H9 (cell line): ENCODE measurements at regions not wholly inside any gene's neighbourhood (a gene's known extent, or its start where the extent isn't known, plus 50 kb on each side); places are given as distances from the start of the nearest gene placed in this dataset.

Experiments used
- DNase-seq: peaks from one replicate; pipeline ENCODE4 v3.0.0-alpha.2; 2017
- H2AFZ ChIP-seq: one replicate; pipeline ENCODE4 v1.6.1; 2013; ENCODE audit warnings: mild to moderate bottlenecking, low read length, control low read depth, moderate library complexity
- H2AK5ac ChIP-seq: 2 replicates; pipeline ENCODE4 v1.6.1; 2013; ENCODE audit warnings: low read length, control low read depth, mixed read lengths; ENCODE audit not compliant: insufficient read length
- H2BK120ac ChIP-seq: one replicate; pipeline ENCODE4 v1.6.1; 2013; ENCODE audit warnings: low read depth, mild to moderate bottlenecking, low read length, control low read depth, inconsistent platforms; ENCODE audit not compliant: poor library complexity, severe bottlenecking
- H2BK12ac ChIP-seq: 2 replicates; pipeline ENCODE4 v1.6.1; 2013; ENCODE audit warnings: low read length, control low read depth, mixed read lengths, low read depth; ENCODE audit not compliant: insufficient read length
- H2BK15ac ChIP-seq: 2 replicates; pipeline ENCODE4 v1.6.1; 2013; ENCODE audit warnings: low read depth, low read length, control low read depth
- H2BK20ac ChIP-seq: one replicate; pipeline ENCODE4 v1.6.1; 2013; ENCODE audit warnings: low read depth, mild to moderate bottlenecking, low read length, control low read depth, inconsistent platforms; ENCODE audit not compliant: poor library complexity, severe bottlenecking
- H2BK5ac ChIP-seq: 2 replicates; pipeline ENCODE4 v1.6.1; 2013; ENCODE audit warnings: low read length, control low read depth, mixed read lengths; ENCODE audit not compliant: insufficient read length
- H3K14ac ChIP-seq: 2 replicates; pipeline ENCODE4 v1.6.1; 2013; ENCODE audit warnings: low read length, control low read depth; ENCODE audit not compliant: insufficient read depth
- H3K18ac ChIP-seq: 2 replicates; pipeline ENCODE4 v1.6.1; 2013; ENCODE audit warnings: low read depth, mild to moderate bottlenecking, mixed read lengths, low read length, control low read depth; ENCODE audit not compliant: insufficient read length
- H3K23ac ChIP-seq: 2 replicates; pipeline ENCODE4 v1.6.1; 2013; ENCODE audit warnings: low read length, control low read depth, mixed read lengths, low read depth; ENCODE audit not compliant: insufficient read length
- H3K23me2 ChIP-seq: 2 replicates; pipeline ENCODE4 v1.6.1; 2013; ENCODE audit warnings: low read depth, mild to moderate bottlenecking, mixed read lengths, low read length, control low read depth; ENCODE audit not compliant: insufficient read length, poor library complexity, severe bottlenecking
- H3K27ac ChIP-seq: 2 replicates; pipeline ENCODE4 v1.5.1; 2013; ENCODE audit warnings: low read length, control low read depth, mixed read lengths, low read depth; ENCODE audit not compliant: insufficient read length
- H3K27me3 ChIP-seq: 2 replicates; pipeline ENCODE4 v1.6.1; 2013; ENCODE audit warnings: low read length, control low read depth, inconsistent platforms; ENCODE audit not compliant: insufficient read depth
- H3K4ac ChIP-seq: 2 replicates; pipeline ENCODE4 v1.6.1; 2013; ENCODE audit warnings: low read depth, mild to moderate bottlenecking, control low read depth, inconsistent platforms, low read length, moderate library complexity
- H3K4me1 ChIP-seq: 2 replicates; pipeline ENCODE4 v1.6.1; 2013; ENCODE audit warnings: low read length, control low read depth, inconsistent platforms; ENCODE audit not compliant: insufficient read depth
- H3K4me2 ChIP-seq: 2 replicates; pipeline ENCODE4 v1.6.1; 2013; ENCODE audit warnings: low read length, control low read depth, mixed read lengths; ENCODE audit not compliant: insufficient read length, insufficient read depth
- H3K56ac ChIP-seq: 2 replicates; pipeline ENCODE4 v1.6.1; 2013; ENCODE audit warnings: low read depth, mild to moderate bottlenecking, mixed read lengths, low read length, control low read depth; ENCODE audit not compliant: insufficient read length
- H3K79me1 ChIP-seq: 2 replicates; pipeline ENCODE4 v1.6.1; 2013; ENCODE audit warnings: low read depth, mild to moderate bottlenecking, moderate library complexity, low read length, control low read depth, inconsistent platforms; ENCODE audit not compliant: insufficient read depth, poor library complexity, severe bottlenecking
- H3K79me2 ChIP-seq: 2 replicates; pipeline ENCODE4 v1.6.1; 2013; ENCODE audit warnings: low read length, control low read depth, inconsistent platforms; ENCODE audit not compliant: insufficient read depth
- H3K9ac ChIP-seq: 2 replicates; pipeline ENCODE4 v1.6.1; 2013; ENCODE audit warnings: low read length, control low read depth, mixed read lengths; ENCODE audit not compliant: insufficient read length; ENCODE audit errors: extremely low read depth
- H3K9me3 ChIP-seq: one replicate; pipeline ENCODE4 v1.6.1; 2013; ENCODE audit warnings: low read depth, low read length, inconsistent platforms; ENCODE audit not compliant: control insufficient read depth
- H3T11ph ChIP-seq: one replicate; pipeline ENCODE4 v1.6.1; 2013; ENCODE audit warnings: mild to moderate bottlenecking, low read length, control low read depth, inconsistent platforms
- H4K20me1 ChIP-seq: one replicate; pipeline ENCODE4 v1.6.1; 2013; ENCODE audit not compliant: control insufficient read depth, insufficient read length, insufficient read depth
- H4K5ac ChIP-seq: 2 replicates; pipeline ENCODE4 v1.6.1; 2013; ENCODE audit warnings: low read depth, mild to moderate bottlenecking, mixed read lengths, low read length, control low read depth; ENCODE audit not compliant: insufficient read length
- H4K8ac ChIP-seq: replicated peaks from 2 replicates; pipeline ENCODE4 v1.6.1; 2013; ENCODE audit warnings: low read length, control low read depth, mixed read lengths, low read depth; ENCODE audit not compliant: insufficient read length
- H4K91ac ChIP-seq: 2 replicates; pipeline ENCODE4 v1.6.1; 2013; ENCODE audit warnings: low read depth, mild to moderate bottlenecking, moderate library complexity, mixed read lengths, low read length, control low read depth; ENCODE audit not compliant: insufficient read length
- H3K27ac Mint-ChIP-seq, 3 experiments: 2 replicates in 2 of 3; 3 replicates in 1 of 3; pipeline ENCODE4 v1.8.0; 2020 to 2021; ENCODE audit warnings: mixed read lengths in 3 of 3, mild to moderate bottlenecking in 1 of 3, moderate library complexity in 1 of 3
- H3K27me3 Mint-ChIP-seq: 2 replicates; pipeline ENCODE4 v1.8.0; 2021; ENCODE audit warnings: low read depth, mild to moderate bottlenecking, moderate library complexity, mixed read lengths
- H3K36me3 Mint-ChIP-seq, 3 experiments: 2 replicates in 2 of 3; 3 replicates in 1 of 3; pipeline ENCODE4 v1.8.0; 2020 to 2021; ENCODE audit warnings: low read depth in 3 of 3, mixed read lengths in 3 of 3; ENCODE audit not compliant: insufficient read depth in 1 of 3
- H3K4me1 Mint-ChIP-seq, 2 experiments: 2 replicates each; pipeline ENCODE4 v1.8.0; 2020; ENCODE audit warnings: mixed read lengths in 2 of 2
- H3K4me3 Mint-ChIP-seq, 2 experiments: 2 replicates in 1 of 2; 3 replicates in 1 of 2; pipeline ENCODE4 v1.8.0; 2020 to 2021; ENCODE audit warnings: mild to moderate bottlenecking in 2 of 2, mixed read lengths in 2 of 2, moderate library complexity in 1 of 2
- H3K9me3 Mint-ChIP-seq, 2 experiments: 2 replicates in 1 of 2; 3 replicates in 1 of 2; pipeline ENCODE4 v1.8.0; 2020; ENCODE audit warnings: mild to moderate bottlenecking in 2 of 2, mixed read lengths in 2 of 2, moderate library complexity in 1 of 2
- TF ChIP-seq, protein P1 (sequence below): fragments of 200-600 bp; sonication (generic); conservative IDR thresholded peaks from 3 replicates; pipeline ENCODE4 v1.8.0; 2021; ENCODE audit warnings: antibody characterized with exemption, mild to moderate bottlenecking

DNA sequence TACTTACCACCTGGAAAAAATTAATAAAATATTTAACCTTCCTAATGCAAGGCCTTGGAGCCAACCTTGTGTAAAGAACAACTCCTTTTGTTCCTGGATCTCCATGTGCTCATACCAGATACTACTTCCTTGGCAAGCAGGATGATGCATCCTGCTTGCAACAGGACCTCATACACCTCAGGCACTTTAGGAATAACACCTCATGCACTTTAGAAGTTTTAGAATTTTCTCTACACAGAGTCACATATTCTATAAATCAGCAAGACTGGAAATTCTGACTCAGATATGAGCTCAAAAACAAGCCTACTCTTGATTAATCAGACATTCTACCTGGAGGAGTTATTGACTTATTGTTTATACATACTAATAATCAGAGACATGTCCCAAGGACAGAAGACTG, 209.6 kb upstream of the CDH10 start:
- Histone ChIP-seq H3T11ph (no peak overlapping the region), H2BK12ac (no peak overlapping the region), H2BK20ac (no peak overlapping the region), H3K27ac (no peak overlapping the region), H3K9ac (no peak overlapping the region), H3K56ac (no peak overlapping the region), H4K20me1 (no peaks in the 10 kb centered on the region), H3K14ac (no peak overlapping the region), H3K79me2 (no peaks in the 10 kb centered on the region), H2AFZ (no peak overlapping the region), H2BK15ac (no peak overlapping the region), H4K5ac (no peak overlapping the region), H3K23me2 (no peaks in the 10 kb centered on the region), H3K23ac (no peak overlapping the region), H3K18ac (no peak overlapping the region), H4K8ac (no peak overlapping the region), H2AK5ac (no peak overlapping the region), H4K91ac (no peak overlapping the region), H3K4me2 (no peak overlapping the region), H2BK5ac (no peak overlapping the region), H3K4me1 (peaks cover 5% of the 10 kb centered on the region), H3K9me3 (no peaks in the 10 kb centered on the region), H3K27me3 (no peaks in the 10 kb centered on the region), H3K79me1 (no peaks in the 10 kb centered on the region), H2BK120ac (no peak overlapping the region), H3K4ac (no peak overlapping the region)
- DNase-seq = no peak
- Mint-ChIP-seq H3K36me3 (peaks cover 0 to 6% (median 0%) of the 10 kb centered on the region in 3 experiments; a peak in 2 of 7 replicates), H3K27me3 (no peaks in the 10 kb centered on the region), H3K4me1 (peaks cover 3 to 10% of the 10 kb centered on the region in 2 experiments; a peak in 3 of 4 replicates), H3K4me3 (no peak overlapping the region), H3K27ac (peak overlapping the region in 1 of 3 experiments; percentile 70; a peak in 1 of 7 replicates), H3K9me3 (0 out of 5 replicates have a peak, but pooled peaks cover 0 to 4% of the 10 kb centered on the region in 2 experiments)
- TF ChIP-seq, protein P1, sequence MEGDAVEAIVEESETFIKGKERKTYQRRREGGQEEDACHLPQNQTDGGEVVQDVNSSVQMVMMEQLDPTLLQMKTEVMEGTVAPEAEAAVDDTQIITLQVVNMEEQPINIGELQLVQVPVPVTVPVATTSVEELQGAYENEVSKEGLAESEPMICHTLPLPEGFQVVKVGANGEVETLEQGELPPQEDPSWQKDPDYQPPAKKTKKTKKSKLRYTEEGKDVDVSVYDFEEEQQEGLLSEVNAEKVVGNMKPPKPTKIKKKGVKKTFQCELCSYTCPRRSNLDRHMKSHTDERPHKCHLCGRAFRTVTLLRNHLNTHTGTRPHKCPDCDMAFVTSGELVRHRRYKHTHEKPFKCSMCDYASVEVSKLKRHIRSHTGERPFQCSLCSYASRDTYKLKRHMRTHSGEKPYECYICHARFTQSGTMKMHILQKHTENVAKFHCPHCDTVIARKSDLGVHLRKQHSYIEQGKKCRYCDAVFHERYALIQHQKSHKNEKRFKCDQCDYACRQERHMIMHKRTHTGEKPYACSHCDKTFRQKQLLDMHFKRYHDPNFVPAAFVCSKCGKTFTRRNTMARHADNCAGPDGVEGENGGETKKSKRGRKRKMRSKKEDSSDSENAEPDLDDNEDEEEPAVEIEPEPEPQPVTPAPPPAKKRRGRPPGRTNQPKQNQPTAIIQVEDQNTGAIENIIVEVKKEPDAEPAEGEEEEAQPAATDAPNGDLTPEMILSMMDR = no peak
